Prostate gland (tissue), 2 donors: ENCODE measurements at regions not wholly inside any gene's neighbourhood (a gene's known extent, or its start where the extent isn't known, plus 50 kb on each side); places are given as distances from the start of the nearest gene placed in this dataset.

Experiments
- CTCF ChIP-seq, 4 experiments: fragments of 200-600 bp in 2 of 4; fragments of 450-650 bp in 2 of 4; sonication (generic) in 2 of 4; IDR thresholded peaks; 1 replicate in 3 of 4; 2 replicates in 1 of 4; pipeline ENCODE4 v1.5.1; 2016 to 2019; ENCODE audit warnings: antibody characterized with exemption in 4 of 4, mild to moderate bottlenecking in 2 of 4, moderate library complexity in 2 of 4
- POLR2A ChIP-seq: fragments of 450-650 bp; IDR thresholded peaks from one replicate; pipeline ENCODE4 v1.6.1; 2016; ENCODE audit warnings: antibody characterized with exemption, mild to moderate bottlenecking
- POLR2AphosphoS5 ChIP-seq: sonication (generic); formaldehyde crosslinking; IDR thresholded peaks from one replicate; pipeline ENCODE4 v1.6.1; 2017; ENCODE audit warnings: antibody characterized with exemption

- TF ChIP-seq CTCF (IDR thresholded peaks at IDR 0.05) (no peak), POLR2AphosphoS5 (no peak), POLR2A (no peak)
Measured at GRCh38 chr6:21739241-21739640, 145.7 kb downstream of the SOX4 start.
